AG10803 (cell line): ENCODE measurements at regions not wholly inside any gene's neighbourhood (a gene's known extent, or its start where the extent isn't known, plus 50 kb on each side); places are given as distances from the start of the nearest gene placed in this dataset.
"Not testable (repeated sequence)": the region's sequence is repeated elsewhere in the genome, so short reads cannot be mapped to it uniquely, and the experiment has no call there.

Source experiments
- DNase-seq: peaks from one replicate; pipeline ENCODE4 v3.0.0; 2010; ENCODE audit warnings: low read depth
- H3K4me3 ChIP-seq: 2 replicates; pipeline ENCODE4 v1.5.1; 2011; ENCODE audit warnings: mild to moderate bottlenecking, low read length, control low read depth
- TF ChIP-seq, protein P1 (sequence below): conservative IDR thresholded peaks from 2 replicates; pipeline ENCODE4 v1.5.1; 2011; ENCODE audit warnings: mild to moderate bottlenecking, low read length, control low read depth, inconsistent platforms

DNA sequence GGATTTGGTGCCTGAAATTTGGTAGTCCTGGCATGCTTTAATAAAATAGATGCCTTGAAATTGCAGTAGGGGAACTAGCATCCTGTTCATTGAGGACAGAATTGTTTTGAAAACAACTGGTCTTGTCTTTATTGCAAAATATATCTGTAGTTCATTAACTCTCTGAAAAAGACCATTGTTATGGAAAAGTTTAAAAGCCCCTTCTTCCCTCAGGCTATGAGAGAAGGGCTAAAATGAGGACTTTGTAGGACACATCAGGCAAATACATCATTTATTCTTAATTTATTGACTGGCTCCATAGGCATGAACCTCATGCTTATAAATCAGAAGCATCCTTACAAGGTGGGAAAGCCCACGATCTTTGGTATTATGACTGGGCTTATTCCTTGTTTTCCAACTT is 221.0 kb upstream of the CBLB start:
- no peak overlapping the region for H3K4me3 ChIP-seq
- TF ChIP-seq, protein P1, sequence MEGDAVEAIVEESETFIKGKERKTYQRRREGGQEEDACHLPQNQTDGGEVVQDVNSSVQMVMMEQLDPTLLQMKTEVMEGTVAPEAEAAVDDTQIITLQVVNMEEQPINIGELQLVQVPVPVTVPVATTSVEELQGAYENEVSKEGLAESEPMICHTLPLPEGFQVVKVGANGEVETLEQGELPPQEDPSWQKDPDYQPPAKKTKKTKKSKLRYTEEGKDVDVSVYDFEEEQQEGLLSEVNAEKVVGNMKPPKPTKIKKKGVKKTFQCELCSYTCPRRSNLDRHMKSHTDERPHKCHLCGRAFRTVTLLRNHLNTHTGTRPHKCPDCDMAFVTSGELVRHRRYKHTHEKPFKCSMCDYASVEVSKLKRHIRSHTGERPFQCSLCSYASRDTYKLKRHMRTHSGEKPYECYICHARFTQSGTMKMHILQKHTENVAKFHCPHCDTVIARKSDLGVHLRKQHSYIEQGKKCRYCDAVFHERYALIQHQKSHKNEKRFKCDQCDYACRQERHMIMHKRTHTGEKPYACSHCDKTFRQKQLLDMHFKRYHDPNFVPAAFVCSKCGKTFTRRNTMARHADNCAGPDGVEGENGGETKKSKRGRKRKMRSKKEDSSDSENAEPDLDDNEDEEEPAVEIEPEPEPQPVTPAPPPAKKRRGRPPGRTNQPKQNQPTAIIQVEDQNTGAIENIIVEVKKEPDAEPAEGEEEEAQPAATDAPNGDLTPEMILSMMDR, result no peak
- DNase-seq, result no peak

DNA sequence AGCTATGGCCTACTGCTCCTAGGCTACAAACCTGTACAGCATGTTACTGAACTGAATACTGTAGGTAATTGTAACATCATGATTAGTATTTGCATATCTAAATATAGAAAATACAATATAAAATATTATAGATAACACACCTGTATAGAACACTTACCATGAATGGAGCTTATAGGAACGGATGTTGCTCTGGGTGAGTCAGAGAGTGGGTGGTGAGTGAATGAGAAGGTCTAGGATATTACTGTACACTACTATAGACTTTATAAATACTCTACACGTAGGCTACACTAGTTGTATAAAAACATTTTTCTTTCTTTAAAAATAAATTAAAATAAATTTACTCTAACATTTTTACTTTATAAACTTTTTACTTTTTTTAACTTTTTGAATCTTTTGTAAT is 224.0 kb upstream of the CBLB start:
- no peak overlapping the region for H3K4me3 ChIP-seq
- no peak for DNase-seq
- TF ChIP-seq, protein P1, result no peak

DNA sequence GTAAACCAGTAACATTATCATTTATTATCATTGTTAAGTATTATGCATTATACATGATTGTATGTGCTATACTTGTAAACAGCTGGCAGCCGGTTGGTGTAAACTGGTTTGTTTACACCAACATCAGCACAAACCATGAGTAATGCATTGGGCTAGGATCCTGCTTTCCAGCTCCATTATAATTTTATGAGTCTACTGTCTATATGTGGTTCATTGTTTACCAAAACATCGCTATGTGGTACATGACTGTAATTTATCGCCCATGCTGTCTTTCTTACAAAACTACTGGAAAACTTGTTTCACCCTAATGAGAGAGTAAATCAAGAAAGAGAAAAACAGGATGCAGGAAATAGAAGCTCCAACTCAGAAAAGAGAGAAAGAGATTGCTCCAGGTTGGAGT is 224.8 kb upstream of the CBLB start:
- no peak overlapping the region for H3K4me3 ChIP-seq
- TF ChIP-seq, protein P1, result no peak
- no peak for DNase-seq

DNA sequence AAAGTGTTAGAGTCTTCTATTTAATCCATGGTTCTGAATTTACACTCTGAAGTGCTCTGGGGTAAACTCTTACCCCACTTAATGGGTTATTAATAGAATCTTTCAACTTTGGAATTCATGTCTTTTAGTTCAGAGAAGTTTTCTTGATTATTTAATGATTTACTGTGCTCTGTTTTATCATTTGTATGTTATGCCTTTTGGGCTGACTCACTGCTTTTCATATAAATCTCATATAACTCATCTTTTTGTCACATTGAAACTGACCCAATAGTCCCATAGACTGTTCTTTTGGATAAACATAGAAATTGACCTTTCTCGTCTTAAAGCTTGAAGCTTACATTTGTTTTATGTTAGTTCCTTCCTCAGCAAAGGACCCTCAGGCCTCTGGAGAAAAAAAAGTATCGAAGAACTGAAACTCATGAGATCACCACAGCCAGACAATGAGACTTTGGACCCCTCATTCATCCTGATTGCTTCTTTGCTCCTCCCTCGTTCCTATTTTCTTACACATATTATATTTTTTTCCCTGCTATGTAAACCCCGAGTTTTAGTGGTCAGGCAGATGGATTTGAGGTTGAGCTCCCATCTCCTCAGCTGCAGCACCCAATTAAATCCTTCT is 229.1 kb upstream of the CBLB start:
- no peak for DNase-seq
- TF ChIP-seq, protein P1, result no peak
- H3K4me3 ChIP-seq, result no peak overlapping the region

DNA sequence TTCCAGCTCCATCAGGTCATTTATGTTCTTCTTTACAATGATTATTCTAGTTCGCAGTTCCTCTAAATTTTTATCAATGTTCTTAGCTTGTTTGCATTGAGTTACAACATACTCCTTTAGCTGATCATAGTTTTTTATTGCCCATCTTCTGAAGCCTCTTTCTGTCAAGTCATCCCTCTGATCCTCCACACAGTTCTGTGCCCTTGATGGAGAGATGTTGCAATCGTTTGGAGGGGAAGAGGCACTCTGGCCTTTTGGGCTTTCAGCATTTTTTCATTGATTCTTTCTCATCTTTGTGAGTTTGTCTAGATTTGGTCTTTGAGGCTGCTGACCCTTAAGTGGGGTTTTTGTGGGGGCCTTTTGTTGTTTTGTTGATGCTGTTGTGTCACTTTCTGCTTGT is 234.6 kb upstream of the CBLB start:
- TF ChIP-seq, protein P1, result no peak
- no peak for DNase-seq
- no peak overlapping the region for H3K4me3 ChIP-seq

DNA sequence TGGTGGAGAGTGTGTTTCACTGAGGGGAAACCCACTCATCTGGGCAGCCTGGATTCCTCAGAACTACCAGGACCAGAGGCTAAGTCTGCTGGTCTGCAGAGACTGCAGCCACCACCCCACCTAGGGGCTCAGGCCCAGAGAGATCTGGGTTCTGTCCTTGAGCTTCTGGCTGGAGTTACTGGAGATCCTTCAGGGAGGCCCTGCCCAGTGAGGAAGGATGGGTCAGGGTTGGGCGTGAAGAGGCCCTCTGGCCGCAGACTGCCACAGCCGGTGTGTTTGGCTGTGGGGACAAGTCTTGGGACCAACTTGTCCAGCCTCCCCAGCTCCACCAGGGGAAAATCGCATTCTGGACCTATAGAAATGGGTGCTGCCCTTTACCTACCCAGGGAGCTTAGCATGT is 235.3 kb upstream of the CBLB start:
- no peak overlapping the region for H3K4me3 ChIP-seq
- TF ChIP-seq, protein P1, result no peak
- DNase-seq, result no peak

DNA sequence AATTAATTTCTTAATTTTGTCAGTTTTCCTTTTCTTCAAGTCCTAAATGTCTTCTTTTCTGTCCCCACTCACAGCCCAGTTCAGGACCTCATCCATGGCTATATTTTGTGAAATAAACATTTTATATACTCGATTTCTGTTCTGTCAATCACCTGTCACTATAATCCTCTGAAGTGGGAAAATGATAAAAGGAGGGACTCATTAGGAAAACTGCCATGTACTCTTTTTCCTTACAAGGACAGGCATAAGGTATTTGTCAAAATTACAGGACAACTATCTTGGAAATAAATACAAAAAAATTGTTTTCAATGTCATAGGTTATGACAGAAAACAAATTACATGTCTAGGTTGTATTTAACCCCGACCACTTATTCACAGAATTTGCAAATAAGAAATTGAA is 240.1 kb upstream of the CBLB start:
- no peak for DNase-seq
- TF ChIP-seq, protein P1, result no peak
- no peak overlapping the region for H3K4me3 ChIP-seq

DNA sequence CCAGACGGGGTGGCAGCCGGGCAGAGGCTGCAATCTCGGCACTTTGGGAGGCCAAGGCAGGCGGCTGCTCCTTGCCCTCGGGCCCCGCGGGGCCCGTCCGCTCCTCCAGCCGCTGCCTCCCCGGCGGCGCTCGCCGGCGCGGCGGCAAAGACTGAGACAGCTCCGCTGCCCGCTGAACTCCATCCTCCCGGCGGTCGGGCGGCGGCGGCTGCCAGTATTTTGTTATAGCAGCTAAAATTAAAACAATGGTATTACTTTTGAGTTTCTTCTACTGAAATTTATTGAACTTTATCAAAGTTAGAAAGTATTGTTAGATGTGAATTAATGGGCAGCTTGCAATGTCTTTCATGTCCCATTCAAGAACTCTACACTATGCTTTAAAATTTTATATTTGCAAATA is 243.7 kb upstream of the CBLB start:
- H3K4me3 ChIP-seq, DNase-seq: not testable (repeated sequence)
